ENCODE measurements at regions not wholly inside any gene's neighbourhood (a gene's known extent, or its start where the extent isn't known, plus 50 kb on each side); places are given as distances from the start of the nearest gene placed in this dataset.
"Not testable (repeated sequence)": the region's sequence is repeated elsewhere in the genome, so short reads cannot be mapped to it uniquely, and the experiment has no call there.

DNA sequence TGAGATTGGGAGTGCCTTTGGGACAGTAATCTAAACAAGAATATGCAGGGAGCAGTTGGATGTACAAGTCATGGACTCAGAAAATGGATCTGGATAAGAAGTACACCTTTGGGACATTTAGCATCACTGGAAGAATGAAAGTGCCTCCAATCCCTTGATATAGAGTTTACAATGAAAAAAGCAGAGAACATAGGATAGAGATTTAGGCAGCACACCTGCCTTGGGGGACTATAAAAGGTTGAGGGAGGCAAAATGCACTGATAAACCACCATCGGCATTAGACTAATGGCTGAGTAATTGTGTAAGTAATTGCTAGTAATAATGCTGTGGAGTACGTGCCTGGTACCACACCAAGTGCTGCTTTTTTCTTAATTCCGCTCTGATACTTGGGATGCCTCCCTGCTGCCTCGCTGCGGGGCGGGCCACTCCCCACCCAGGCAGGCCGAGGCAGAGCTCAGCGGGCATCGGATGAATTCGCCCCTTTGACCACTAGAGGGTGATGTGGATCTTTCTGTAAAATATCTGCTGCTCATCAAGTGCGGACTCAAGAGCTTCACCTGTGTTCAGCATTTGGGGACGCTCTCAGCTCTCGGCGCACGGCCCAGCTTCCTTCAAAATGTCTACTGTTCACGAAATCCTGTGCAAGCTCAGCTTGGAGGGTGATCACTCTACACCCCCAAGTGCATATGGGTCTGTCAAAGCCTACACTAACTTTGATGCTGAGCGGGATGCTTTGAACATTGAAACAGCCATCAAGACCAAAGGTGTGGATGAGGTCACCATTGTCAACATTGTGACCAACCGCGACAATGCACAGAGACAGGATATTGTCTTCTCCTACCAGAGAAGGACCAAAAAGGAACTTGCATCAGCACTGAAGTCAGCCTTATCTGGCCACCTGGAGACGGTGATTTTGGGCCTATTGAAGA is 99.9 kb downstream of the ANKRD18B start:
- DNase-seq (ENCODE audit: low read depth): peak; percentile 27

DNA sequence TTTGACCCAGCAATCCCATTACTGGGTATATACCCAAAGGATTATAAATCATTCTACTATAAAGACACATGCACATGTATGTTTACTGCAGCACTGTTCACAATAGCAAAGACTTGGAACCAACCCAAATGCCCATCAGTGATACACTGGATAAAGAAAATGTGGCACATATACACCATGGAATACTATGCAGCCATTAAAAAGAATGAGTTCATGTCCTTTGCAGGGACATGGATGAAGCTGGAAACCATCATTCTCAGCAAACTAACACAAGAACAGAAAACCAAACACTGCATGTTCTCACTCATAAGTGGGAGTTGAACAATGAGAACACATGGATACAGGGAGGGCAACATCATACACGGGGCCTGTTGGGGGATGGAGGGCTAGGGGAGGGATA is 104.3 kb downstream of the ANKRD18B start:
- not testable (repeated sequence) for DNase-seq (ENCODE audit: low read depth)

DNA sequence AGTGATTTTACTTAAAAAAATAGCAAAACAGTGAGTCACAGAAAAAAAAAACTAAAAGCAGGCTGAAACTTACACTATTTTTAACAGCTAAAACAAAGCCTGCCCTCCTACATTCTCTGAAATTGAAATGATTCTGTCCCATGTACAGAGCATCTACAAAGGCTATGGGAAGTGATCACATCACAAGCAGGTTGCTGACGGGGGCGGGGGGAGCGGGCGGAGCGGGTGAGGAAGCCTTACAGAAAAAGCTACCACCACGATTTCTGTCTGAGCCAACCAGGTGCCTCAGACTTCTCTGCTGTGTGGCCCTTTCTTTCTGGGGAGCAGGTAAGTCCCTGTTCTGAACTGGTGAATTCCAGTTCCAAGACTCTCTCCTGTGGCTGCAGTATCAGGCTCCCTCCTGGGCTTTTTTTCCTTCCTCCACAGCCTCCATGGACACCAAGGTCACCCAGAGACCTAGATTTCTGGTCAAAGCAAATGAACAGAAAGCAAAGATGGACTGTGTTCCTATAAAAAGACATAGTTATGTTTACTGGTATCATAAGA is 104.9 kb downstream of the ANKRD18B start:
- no peak for DNase-seq (ENCODE audit: low read depth)

DNA sequence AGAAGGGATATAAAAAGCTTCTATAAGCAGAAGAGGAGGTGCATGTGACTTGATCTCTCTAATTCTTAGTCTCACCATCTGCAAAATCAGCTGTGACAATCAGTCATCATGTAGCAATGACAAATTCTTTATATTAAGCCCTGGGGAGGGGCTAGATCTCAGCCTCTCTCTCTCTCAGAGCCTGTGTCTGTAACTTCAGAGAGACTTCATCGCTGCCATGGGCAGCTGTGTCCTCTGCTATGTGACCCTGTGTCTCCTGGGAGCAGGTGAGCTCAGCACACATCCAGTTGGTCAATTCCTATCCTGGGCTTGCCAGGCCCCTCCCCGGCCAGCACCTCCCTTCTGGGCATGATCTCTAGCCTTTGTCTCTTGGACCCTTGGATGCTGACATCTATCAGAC is 109.6 kb downstream of the ANKRD18B start:
- no peak for DNase-seq (ENCODE audit: low read depth)

DNA sequence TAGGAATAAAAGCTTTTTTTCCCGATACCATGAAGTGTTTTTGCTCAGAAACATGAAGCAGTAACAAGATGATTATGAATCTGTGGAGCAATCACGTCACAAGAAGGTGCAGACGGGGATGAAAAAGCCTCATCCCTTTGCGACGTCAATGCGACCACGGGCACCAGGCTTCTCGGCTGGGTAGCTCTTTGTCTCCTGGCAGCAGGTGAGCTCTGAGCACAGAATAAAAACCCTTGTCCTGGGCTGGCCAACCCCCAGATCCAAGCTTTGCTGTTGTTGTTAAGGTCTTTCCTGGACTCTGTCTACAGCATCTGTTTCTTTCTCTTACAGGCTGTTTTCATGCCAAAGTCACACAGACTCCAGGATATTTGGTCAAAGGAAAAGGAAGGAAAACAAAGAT is 113.8 kb downstream of the ANKRD18B start:
- no peak for DNase-seq (ENCODE audit: low read depth)

DNA sequence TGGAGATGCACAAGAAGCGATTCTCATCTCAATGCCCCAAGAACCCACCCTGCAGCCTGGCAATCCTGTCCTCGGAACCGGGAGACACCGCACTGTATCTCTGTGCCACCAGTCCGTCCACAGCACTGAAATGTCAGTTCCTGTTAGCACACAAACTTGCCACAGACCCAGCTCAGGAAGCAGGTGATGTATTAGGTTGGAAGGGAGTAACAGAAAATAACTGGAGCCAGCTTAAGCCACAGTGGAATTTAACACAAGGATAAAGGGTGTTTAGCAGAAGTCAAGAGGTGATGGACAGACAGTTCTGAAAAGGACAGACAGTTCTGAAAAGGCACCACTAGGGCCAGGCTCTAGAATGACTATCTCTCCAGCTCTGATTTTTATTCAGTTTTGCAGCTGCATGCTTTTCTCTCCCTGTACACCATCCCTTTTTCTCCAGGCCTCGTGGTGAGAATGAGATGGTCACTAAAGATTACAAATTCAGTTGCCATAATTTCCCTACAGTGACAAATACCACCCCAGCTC is 114.4 kb downstream of the ANKRD18B start:
- DNase-seq (ENCODE audit: low read depth): no peak

DNA sequence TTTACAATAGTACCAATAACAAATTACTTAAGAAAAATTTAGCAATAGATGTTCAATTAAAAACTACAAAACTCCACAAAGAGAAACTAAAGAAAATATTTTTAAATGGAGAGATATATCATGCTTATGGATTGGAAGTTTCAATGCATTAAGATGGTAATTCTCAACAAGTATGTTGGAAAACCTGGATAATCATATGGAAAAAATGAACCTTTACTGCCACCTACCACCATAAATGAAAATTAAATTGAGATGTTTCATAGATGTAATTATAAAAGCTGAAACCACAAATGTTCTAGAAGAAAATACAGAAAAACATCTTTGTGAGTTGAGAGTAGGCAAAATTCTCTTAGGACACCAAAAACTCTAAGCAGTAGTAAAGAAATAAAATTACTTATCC is 121.7 kb downstream of the ANKRD18B start:
- DNase-seq (ENCODE audit: low read depth): no peak

DNA sequence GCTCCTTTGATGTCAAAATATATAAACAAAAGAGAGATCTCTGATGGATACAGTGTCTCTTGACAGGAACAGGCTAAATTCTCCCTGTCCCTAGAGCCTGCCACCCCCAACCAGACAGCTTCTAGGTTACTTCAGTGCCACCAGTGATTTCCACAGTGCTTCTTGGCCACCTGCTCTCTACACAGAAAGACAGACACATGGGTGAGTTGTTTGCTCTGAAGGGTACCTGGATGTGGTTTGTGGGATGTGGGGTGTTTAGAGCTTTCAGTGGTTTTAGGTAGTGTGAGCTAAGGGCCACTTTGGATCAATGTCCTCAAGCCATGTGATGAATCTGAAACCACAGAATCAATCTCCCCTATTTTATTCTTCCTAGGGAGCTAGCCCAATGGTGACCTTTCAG is 125.4 kb downstream of the ANKRD18B start:
- DNase-seq (ENCODE audit: low read depth): no peak

DNA sequence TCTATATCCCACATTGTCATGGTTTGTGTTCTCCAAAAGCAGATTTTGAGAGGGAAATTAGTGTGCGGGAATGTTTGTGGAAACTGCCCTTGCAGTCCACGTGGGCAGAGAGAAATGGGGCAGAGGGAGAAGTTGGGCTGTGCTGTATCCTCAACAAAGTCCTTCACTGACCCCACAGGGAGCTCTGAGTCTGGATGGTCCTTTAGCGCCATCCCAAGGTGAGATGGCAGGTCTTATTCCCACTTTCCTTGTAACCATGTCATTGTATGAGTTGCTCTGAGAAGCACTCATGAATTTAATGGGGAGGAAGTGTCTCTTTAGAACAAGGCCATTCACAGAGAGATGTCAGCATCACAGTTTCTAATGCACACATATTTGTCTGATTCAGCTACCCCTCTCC is 127.1 kb downstream of the ANKRD18B start:
- no peak for DNase-seq (ENCODE audit: low read depth)

DNA sequence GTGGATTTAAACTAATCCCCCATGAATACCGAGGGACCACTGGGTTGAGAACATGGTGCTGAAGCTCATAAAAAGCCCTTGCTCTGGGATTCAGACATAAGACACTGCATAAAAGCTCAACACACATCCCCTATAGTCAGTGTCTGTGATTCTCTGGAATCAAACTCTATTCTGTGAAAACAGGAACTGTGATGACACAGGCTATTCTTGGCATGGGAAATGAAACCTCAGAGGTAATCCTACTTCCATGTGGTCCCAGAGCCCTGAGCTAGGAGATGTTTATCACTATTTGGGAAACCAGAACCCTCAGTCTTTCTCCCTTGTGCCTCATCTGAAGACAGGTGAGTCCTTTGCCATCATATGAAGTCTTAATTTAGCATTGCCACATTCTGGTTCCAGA is 135.4 kb upstream of the PRSS3 start:
- no peak for DNase-seq (ENCODE audit: low read depth)

DNA sequence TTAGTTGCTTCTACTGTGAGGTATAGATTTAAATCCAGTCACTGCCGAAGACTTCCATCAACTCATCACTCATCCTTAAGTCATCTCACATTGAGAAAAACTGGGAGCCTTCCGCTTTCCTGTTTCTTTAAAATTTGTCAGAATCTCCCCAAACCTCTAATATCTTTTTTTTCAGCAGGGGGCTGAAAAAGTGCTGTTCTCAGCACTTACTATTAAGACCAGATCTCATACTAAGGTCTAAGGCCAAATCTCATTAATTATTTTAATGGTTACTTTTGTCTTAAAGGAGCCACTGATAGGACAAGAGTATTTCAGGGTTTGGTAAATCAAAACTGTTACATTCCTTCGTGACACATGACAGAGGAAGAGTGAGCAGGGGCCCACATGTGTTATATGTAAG is 134.6 kb upstream of the PRSS3 start:
- DNase-seq (ENCODE audit: low read depth): no peak

DNA sequence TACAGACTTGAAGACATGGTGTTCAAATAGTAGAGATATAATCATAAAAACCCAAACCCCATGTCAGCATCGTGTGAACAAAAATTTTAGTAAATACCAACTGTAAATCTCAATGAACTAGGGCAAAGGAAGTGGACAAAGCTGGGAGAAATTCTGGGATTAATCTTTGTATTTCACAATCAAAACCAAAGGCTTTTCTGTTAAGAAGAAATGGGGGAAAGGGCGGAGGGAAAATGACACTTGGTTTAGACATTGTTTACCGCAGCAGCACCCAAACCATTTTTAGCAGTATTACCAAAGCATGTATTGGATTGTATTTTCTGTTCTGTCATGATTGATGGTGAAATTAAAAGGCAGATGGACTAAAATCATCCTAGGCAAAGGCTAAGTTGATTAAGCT is 134.2 kb upstream of the PRSS3 start:
- DNase-seq (ENCODE audit: low read depth): no peak

DNA sequence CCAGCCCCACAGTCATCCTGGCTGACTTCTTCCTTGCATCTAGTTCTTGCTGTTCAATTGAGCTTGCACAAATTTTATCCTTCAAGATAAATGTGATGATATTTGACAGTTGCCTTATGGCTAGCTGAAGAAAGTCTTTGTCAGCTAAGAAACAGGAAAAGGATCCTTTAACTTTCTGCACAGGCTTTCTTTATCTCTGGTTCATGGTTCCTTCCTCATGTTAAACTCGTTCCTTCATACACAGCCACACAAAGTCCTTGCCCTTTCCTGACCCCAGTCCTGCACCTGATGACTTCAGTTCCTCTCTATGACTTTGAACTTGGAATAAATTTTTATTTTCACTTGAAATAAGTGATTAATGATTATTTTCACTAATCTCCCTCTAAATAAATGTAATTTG is 132.5 kb upstream of the PRSS3 start:
- no peak for DNase-seq (ENCODE audit: low read depth)

DNA sequence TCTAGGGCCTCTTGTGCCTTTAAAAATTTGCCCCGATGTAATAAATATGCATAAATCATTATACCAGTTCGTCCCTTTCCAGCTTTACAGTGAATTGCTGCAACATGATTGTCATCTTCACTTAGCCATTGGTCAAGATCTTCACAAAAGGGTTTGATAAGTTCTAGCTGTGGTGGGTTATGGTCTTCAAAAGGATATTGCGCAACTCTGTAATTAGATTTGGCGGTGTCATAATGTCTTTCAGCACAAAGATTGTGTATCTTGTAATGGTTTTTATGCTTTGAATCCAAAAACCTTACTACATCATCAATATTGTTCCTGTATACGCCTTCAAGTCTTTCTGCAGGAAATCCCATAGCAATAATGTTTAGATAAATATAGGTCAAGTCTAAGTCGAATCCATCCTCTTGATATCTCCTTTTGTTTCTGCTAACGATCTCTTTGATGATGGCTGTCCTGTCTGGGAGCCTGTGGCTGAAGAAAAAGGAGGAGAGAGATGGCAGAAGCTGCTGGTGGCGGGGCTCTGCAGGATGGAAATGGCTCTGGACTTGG is 119.1 kb upstream of the PRSS3 start:
- not testable (repeated sequence) for DNase-seq (ENCODE audit: low read depth)

DNA sequence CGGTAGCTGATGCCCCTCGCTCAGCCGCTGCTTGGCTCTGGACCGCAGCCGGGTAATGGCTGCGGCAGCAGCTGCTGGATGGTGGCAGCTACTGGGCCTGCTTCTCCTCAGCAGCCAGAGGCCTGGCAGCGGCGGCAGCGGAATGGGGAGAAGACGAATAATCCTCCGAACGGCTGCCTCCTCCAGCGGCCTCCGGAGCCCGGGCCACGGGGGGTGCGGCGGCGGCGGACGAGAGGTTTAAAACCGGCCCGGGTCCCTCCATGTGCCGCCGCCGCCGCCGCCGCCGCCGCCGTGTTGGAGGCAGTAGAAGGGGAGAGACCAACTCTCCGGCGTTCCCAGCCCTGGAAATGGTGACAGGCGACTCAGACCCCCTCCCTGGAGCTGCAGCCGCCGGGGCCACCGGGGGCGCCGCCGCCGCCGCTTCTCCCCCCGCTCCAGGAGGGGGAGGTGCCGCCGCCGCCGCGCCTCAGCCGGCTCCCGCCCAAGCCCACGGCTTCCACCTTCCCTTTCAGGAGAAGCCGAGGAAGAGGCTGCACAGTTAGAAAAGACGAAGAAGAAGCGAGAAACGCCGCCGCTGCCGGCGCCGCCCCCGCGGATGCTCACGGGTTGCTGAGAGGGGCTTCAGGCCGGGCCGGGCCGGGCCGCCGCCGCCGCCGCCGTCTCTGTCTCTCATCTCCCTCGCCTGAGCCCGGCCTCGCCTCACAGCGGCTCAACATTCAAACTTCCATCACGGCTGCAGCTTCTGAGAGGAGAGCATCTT is 118.4 kb upstream of the PRSS3 start:
- no peak for DNase-seq (ENCODE audit: low read depth)

DNA sequence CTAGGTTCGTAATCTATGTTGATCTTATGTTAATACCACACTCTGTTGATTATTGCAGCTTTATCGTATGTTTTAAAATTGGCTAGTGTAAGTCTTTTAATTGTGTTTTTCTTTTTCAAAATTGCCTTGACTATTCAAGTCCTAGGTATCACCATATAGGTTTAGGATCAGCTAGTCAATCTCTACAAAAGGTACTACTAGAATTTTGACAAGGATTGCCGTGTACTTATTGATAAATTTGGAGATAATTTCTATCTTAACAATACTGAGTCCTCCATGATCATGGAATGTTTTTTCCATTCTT is 117.9 kb upstream of the PRSS3 start:
- DNase-seq (ENCODE audit: low read depth): no peak

DNA sequence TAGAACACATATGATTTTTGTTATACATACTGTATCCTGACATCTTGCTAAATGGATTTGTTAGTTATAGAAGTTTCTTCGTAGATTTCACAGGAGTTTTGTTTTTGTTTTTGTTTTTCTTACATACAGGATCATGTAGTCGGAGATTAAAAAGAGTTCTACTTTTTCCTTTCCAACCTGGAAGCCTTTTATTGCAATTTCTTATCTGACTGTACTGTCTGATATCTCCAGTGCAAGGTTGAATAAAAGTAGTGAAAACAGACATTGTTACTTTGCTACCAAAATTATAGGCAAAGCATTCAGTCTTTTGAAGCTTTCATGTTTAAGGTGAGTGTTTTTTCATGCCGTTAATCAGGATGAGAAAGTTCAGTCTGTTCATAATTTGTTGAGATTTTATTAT is 117.4 kb upstream of the PRSS3 start:
- no peak for DNase-seq (ENCODE audit: low read depth)

DNA sequence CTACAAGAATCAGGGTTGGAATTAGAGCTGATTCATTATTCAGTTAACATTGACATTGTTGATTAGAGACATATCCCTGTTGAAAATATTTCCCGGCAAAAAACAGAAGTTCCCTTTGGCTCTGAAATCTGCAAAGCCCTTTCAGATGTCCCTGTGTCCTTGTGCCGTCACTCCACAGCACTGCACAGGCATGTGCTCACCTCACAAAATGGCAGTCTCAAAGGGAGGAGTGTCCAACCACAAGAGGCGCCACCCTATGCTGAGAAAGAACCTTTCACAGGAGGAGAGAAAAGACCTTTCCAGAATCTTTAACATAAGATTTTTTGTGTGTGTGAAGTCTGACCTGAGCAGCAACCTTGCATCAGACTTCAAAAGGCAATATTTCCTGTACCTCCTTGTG is 112.8 kb upstream of the PRSS3 start:
- no peak for DNase-seq (ENCODE audit: low read depth)

DNA sequence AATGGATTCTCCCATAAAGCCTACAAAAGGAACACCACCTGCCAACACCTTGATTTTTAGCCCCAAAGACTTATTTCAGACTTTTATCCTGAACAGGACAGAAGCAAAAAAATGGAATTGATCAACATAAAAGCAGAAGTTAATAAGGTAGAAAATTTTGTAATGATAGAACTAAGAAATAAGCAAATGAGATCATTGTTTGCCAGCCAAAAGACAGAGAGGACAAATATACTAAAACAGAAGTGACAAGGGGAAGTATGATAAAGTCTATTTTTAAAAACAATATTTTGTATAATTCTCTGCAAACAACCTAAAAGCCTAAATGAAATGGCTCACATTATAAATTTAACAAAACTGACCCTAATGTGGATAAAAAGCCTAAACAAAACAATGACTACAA is 110.5 kb upstream of the PRSS3 start:
- no peak for DNase-seq (ENCODE audit: low read depth)

DNA sequence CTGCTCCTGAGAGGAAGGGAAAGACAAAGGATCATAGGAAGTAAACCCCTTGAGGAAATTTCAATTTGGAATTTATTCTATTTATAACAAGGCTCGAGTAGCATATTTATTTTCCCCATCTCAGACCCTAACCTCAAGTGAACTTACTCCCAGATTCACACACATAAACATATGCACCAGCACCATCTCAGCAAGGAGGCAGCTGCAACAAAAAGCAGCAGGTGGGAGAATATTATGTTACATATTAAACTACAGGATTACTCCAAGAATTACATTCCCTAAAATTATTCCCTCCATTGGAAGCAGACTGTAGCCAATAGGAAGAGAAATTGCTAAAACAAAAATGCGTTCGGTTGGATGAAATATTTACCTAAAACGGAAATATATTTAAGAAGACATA is 108.4 kb upstream of the PRSS3 start:
- no peak for DNase-seq (ENCODE audit: low read depth)

DNA sequence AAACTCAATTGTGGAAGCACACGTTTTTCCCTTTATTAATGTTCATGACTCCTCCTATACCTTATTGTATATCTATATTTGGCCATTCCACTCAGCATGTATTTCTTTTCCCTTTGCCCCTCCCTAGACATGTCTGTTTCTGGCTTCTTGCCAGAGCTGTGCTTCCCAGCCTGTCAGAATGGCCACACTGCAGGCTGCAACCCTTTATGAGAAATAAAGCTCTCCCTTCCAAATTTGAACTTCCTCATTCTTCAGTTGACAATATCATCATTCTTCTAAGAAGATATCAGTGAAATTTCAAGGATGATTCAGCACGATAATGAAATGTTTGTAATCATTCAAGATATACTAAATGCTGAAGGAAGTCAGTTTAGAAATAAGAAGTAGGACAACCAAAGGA is 107.6 kb upstream of the PRSS3 start:
- no peak for DNase-seq (ENCODE audit: low read depth)

DNA sequence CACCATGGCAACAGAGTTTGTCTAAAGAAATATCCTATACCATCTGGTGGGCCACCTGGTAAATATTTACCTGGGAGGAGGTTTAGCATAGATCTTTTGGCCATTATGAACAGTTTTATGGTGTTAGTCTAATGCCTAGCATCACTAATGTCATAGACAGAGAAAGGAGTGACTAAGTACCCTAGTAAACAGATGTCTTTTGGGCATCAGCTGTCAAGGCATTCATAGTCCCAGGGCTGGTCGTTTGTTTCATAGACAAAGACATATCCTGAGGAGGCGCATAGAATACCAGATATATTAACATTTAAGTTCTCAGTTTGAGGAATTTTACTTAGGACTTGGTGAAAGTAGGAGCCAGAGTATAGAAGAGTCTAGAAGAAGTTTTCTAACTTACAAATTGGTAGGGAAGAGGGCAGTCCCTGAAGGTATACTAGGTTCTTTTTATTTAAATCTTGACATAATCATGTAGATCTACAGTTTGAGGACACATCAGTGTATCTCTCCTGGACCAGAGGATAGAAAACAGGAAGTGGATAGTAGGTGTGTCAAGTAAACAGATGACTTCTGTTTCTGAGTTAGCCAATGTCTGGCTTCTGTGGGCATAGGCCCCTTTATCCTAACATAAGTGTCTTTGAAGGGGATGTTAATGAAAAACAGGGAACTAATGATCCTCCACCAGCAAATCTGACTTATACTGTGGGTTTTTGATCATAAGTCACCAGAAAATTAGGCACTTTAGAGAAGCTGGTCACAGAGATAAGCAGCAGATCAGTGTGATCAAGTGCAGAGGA is 105.0 kb upstream of the PRSS3 start:
- no peak for DNase-seq (ENCODE audit: low read depth)

Data from non-pigmented ciliary epithelial cell (primary cell).